ENCODE measurements at regions not wholly inside any gene's neighbourhood (a gene's known extent, or its start where the extent isn't known, plus 50 kb on each side); places are given as distances from the start of the nearest gene placed in this dataset.

- TF ChIP-seq RERE (CRISPR knock-in tag; IDR thresholded peaks at IDR 0.05; ENCODE audit: low read depth) (peak; percentile 88), SOX13 (IDR thresholded peaks at IDR 0.05) (peak; percentile 75; the same call in 1 of the 2 replicates), SOX13 (CRISPR knock-in tag; conservative IDR thresholded peaks at IDR 0.05 in 1 of 2, IDR thresholded peaks at IDR 0.05 in 1 of 2) (peak in 1 of 2 experiments; percentile 89; a peak in 2 of 4 replicates), POLR2G (IDR thresholded peaks at IDR 0.05; ENCODE audit: low read depth, low read length) (0 out of 2 replicates have a peak, but pooled peaks have one; percentile 39), RCOR2 (CRISPR knock-in tag; IDR thresholded peaks at IDR 0.05) (0 out of 2 replicates have a peak, but pooled peaks have one; percentile 44), RELA (CRISPR knock-in tag; IDR thresholded peaks at IDR 0.05) (0 out of 2 replicates have a peak, but pooled peaks have one; percentile 43), ZNF691 (CRISPR knock-in tag; IDR thresholded peaks at IDR 0.05; ENCODE audit: borderline replicate concordance, low read depth) (0 out of 2 replicates have a peak, but pooled peaks have one; percentile 52), TFAP4 (IDR thresholded peaks at IDR 0.05; ENCODE audit: borderline replicate concordance, low read depth) (peak; percentile 80; the same call in 1 of the 2 replicates), ZNF710 (CRISPR knock-in tag; IDR thresholded peaks at IDR 0.05; ENCODE audit: borderline replicate concordance) (0 out of 2 replicates have a peak, but pooled peaks have one; percentile 62), THAP11 (CRISPR knock-in tag; IDR thresholded peaks at IDR 0.05) (peak; percentile 71), ZNF331 (CRISPR knock-in tag; IDR thresholded peaks at IDR 0.05) (peak; percentile 83), CBX5 (CRISPR knock-in tag; IDR thresholded peaks at IDR 0.05; ENCODE audit: borderline replicate concordance) (peak; percentile 21; the same call in 1 of the 2 replicates), YEATS4 (CRISPR knock-in tag; IDR thresholded peaks at IDR 0.05; ENCODE audit: borderline replicate concordance) (peak; percentile 68; the same call in 1 of the 2 replicates), MYC (CRISPR knock-in tag; IDR thresholded peaks at IDR 0.05; ENCODE audit: borderline replicate concordance) (peak; percentile 86; the same call in 1 of the 2 replicates), FOSL2 (CRISPR knock-in tag; IDR thresholded peaks at IDR 0.05) (peak; percentile 81), TBL1XR1 (IDR thresholded peaks at IDR 0.05; ENCODE audit: borderline replicate concordance, low read length, partially characterized antibody) (peak; percentile 47), ZNF724P (CRISPR knock-in tag; IDR thresholded peaks at IDR 0.05; ENCODE audit: borderline replicate concordance) (peak; percentile 56; the same call in 1 of the 2 replicates), NR2F2 (IDR thresholded peaks at IDR 0.05; ENCODE audit: borderline replicate concordance, low read depth) (peak; percentile 84; the same call in 1 of the 2 replicates), ATF7-NPFF (CRISPR knock-in tag; IDR thresholded peaks at IDR 0.05; ENCODE audit: low read depth) (peak; percentile 79), RAD51 (IDR thresholded peaks at IDR 0.05; ENCODE audit: borderline replicate concordance) (peak; percentile 51), ZNF792 (CRISPR knock-in tag; IDR thresholded peaks at IDR 0.05) (0 out of 2 replicates have a peak, but pooled peaks have one; percentile 52)
Observed at GRCh38 chr16:29605593-29606205, 57.3 kb upstream of the SPN start (continued).

Data from HepG2 (cell line).